HepG2 (cell line): ENCODE measurements at regions not wholly inside any gene's neighbourhood (a gene's known extent, or its start where the extent isn't known, plus 50 kb on each side); places are given as distances from the start of the nearest gene placed in this dataset.

Experiments used
- ATAC-seq: fragments of 200-7000 bp; cut with Tn5 transposase; 3 replicates; pipeline ENCODE4 v1.9.1; 2020; ENCODE audit warnings: mild to moderate bottlenecking, moderate library complexity
- BruUV-seq: library from RNA; stranded (reverse); fragments of 400-500 nt; replicated peaks from 2 replicates; lab custom pipeline; 2021; lab: Mats Ljungman, UMichigan
- CTCF ChIA-PET: fragments of 300-600 bp; formaldehyde crosslinking; extraction: SDS; loops from one replicate; lab custom pipeline; 2021; ENCODE audit warnings: low total read pairs, inconsistent platforms, low intra/inter-chr PET ratio; lab: Yijun Ruan, JAX
- POLR2A ChIA-PET: fragments of 350-600 bp; sonication (Branson Sonifier 250); formaldehyde crosslinking; loops from one replicate; lab custom pipeline; 2020; ENCODE audit warnings: antibody characterized with exemption, inconsistent platforms; lab: Yijun Ruan, JAX
- DNase-seq: peaks from one replicate; pipeline ENCODE4 v3.0.0-alpha.2; 2015; ENCODE audit warnings: low spot score
- FAIRE-seq: peaks from 3 replicates; lab custom pipeline; 2011; peaks lifted over from hg19 to GRCh38; lab: Jason Lieb, UNC
- H2AFZ ChIP-seq: one replicate; pipeline ENCODE4 v1.6.1; 2011; ENCODE audit warnings: low read length, inconsistent platforms
- H3K27ac ChIP-seq: fragments of 300-600 bp; 3 replicates; pipeline ENCODE4 v1.8.0; 2011; ENCODE audit warnings: mixed run types, mild to moderate bottlenecking, mixed read lengths, low read length, inconsistent platforms; ENCODE audit not compliant: insufficient read depth; ENCODE audit errors: extremely low read length
- H3K27me3 ChIP-seq, 2 experiments: fragments of 200-600 bp in 1 of 2; 2 replicates in 1 of 2; 3 replicates in 1 of 2; pipeline versions ENCODE4 v1.6.0 to v1.8.0; 2011; ENCODE audit warnings: low read length in 2 of 2, mild to moderate bottlenecking in 2 of 2, moderate library complexity in 2 of 2, inconsistent platforms in 1 of 2; ENCODE audit not compliant: insufficient read depth in 2 of 2, control insufficient read depth in 1 of 2
- H3K36me3 ChIP-seq, 2 experiments: fragments of 200-600 bp in 1 of 2; replicated peaks in 1 of 2; 2 replicates in 1 of 2; 3 replicates in 1 of 2; pipeline versions ENCODE4 v1.5.1 to v1.8.0; 2011; ENCODE audit warnings: low read length in 2 of 2, inconsistent platforms in 1 of 2; ENCODE audit not compliant: insufficient read depth in 2 of 2, control insufficient read depth in 1 of 2
- H3K4me1 ChIP-seq: 2 replicates; pipeline ENCODE4 v1.5.1; 2012; ENCODE audit warnings: low read length, inconsistent platforms; ENCODE audit not compliant: insufficient read depth
- H3K4me2 ChIP-seq: 2 replicates; pipeline ENCODE4 v1.6.0; 2011; ENCODE audit warnings: low read depth, low read length, inconsistent platforms
- H3K4me3 ChIP-seq, 3 experiments: fragments of 200-600 bp in 1 of 3; sonication (generic), shearing (Covaris generic) in 1 of 3; replicated peaks in 1 of 3; 2 replicates each; pipeline ENCODE4 v1.5.1; 2011 to 2016; ENCODE audit warnings: low read length in 3 of 3, inconsistent platforms in 2 of 3, low read depth in 2 of 3, mild to moderate bottlenecking in 2 of 3, control low read depth in 1 of 3, mixed read lengths in 1 of 3; ENCODE audit not compliant: insufficient read depth in 1 of 3
- H3K79me2 ChIP-seq: one replicate; pipeline ENCODE4 v1.6.1; 2011; ENCODE audit warnings: low read length, inconsistent platforms; ENCODE audit not compliant: insufficient read depth
- H3K9ac ChIP-seq: 2 replicates; pipeline ENCODE4 v1.6.0; 2011; ENCODE audit warnings: mild to moderate bottlenecking, low read depth, low read length, inconsistent platforms; ENCODE audit not compliant: insufficient read depth
- H3K9me3 ChIP-seq: 2 replicates; pipeline ENCODE4 v1.5.1; 2012; ENCODE audit warnings: mild to moderate bottlenecking, low read length
- H4K20me1 ChIP-seq: 2 replicates; pipeline ENCODE4 v1.6.0; 2011; ENCODE audit warnings: inconsistent platforms, mild to moderate bottlenecking, low read length, moderate library complexity; ENCODE audit not compliant: insufficient read depth
- ATF4 ChIP-seq, 2 experiments: fragments of 450-650 bp in 1 of 2; sonication (generic) in 1 of 2; formaldehyde crosslinking; IDR thresholded peaks; 2 replicates each; pipeline versions ENCODE4 v1.5.0 to v1.8.0; 2020 to 2022; ENCODE audit warnings: mild to moderate bottlenecking in 1 of 2, missing genetic modification reagents in 1 of 2
- FOXA1 ChIP-seq, 2 experiments: fragments of 450-650 bp in 1 of 2; sonication (generic) in 1 of 2; formaldehyde crosslinking in 1 of 2; IDR thresholded peaks; 2 replicates each; pipeline versions ENCODE4 v1.4.0 to v1.6.1; 2016 to 2020; ENCODE audit warnings: missing genetic modification reagents in 1 of 2
- FOXJ3 ChIP-seq: sonication (generic); formaldehyde crosslinking; IDR thresholded peaks from 2 replicates; pipeline ENCODE4 v1.4.0; 2020; ENCODE audit warnings: missing genetic modification reagents, mild to moderate bottlenecking, borderline replicate concordance
- PRDM15 ChIP-seq: sonication (generic); formaldehyde crosslinking; IDR thresholded peaks from 2 replicates; pipeline ENCODE4 v1.4.0; 2020; ENCODE audit warnings: missing genetic modification reagents
- SMAD9 ChIP-seq: sonication (generic); formaldehyde crosslinking; IDR thresholded peaks from 2 replicates; pipeline ENCODE4 v1.5.1; 2020; ENCODE audit warnings: mild to moderate bottlenecking, missing genetic modification reagents
- SNRNP70 ChIP-seq: fragments of 200-400 bp; formaldehyde crosslinking; IDR thresholded peaks from 2 replicates; pipeline ENCODE4 v1.6.1; 2017; ENCODE audit warnings: mild to moderate bottlenecking, low read depth, low read length, moderate library complexity
- SPEN ChIP-seq: sonication (generic); formaldehyde crosslinking; IDR thresholded peaks from 2 replicates; pipeline ENCODE4 v1.5.1; 2020; ENCODE audit warnings: low read depth, mild to moderate bottlenecking, missing genetic modification reagents
- ZKSCAN1 ChIP-seq: fragments of 150-350 bp; IDR thresholded peaks from 2 replicates; pipeline ENCODE4 v1.6.1; 2014; ENCODE audit warnings: low read length
- ZNF432 ChIP-seq: sonication (generic); formaldehyde crosslinking; IDR thresholded peaks from 2 replicates; pipeline ENCODE4 v1.5.0; 2020; ENCODE audit warnings: missing genetic modification reagents, mild to moderate bottlenecking, borderline replicate concordance
- ZNF44 ChIP-seq: sonication (generic); formaldehyde crosslinking; IDR thresholded peaks from 2 replicates; pipeline ENCODE4 v1.5.1; 2020; ENCODE audit warnings: mild to moderate bottlenecking, missing genetic modification reagents
- ZNF775 ChIP-seq: sonication (generic); formaldehyde crosslinking; IDR thresholded peaks from 2 replicates; pipeline ENCODE4 v1.4.0; 2020; ENCODE audit warnings: missing genetic modification reagents, mild to moderate bottlenecking, moderate library complexity, borderline replicate concordance
- WGBS: methylation state at CpG from one replicate; pipeline ENCODE4 v1.1.6; 2017; ENCODE audit warnings: low lambda C conversion rate; 5-methylcytosine and 5-hydroxymethylcytosine counted together
- in situ Hi-C: cut with HindIII; loops from 2 replicates; pipeline ENCODE4 v1.10.0; 2017; ENCODE audit warnings: low pct_unique_long_range_greater_than_20kb; ENCODE audit not compliant: extremely low pct_ligation_motif_present
- intact Hi-C: fragments of 100-400 bp; cut with micrococcal nuclease; formaldehyde crosslinking; loops from one replicate; pipeline ENCODE4 v1.10.0; 2022; ENCODE audit not compliant: unreplicated experiment
- TF ChIP-seq, protein P1 (sequence below): sonication (generic); formaldehyde crosslinking; IDR thresholded peaks from 2 replicates; pipeline ENCODE4 v1.4.0; 2020; ENCODE audit warnings: mild to moderate bottlenecking, low read depth, missing genetic modification reagents

GRCh38 chr2:51490576-51491234, 458.8 kb upstream of the NRXN1 start:
- FAIRE-seq = no peak
- in situ Hi-C loops = no loop called here
- intact Hi-C loops = no loop called here
- TF ChIP-seq SNRNP70 = no peak
- no peak for TF ChIP-seq ZNF44 (CRISPR knock-in tag)
- TF ChIP-seq FOXJ3 (CRISPR knock-in tag) = no peak
- no peak for TF ChIP-seq SMAD9 (CRISPR knock-in tag)
- TF ChIP-seq PRDM15 (CRISPR knock-in tag) = no peak
- no peak for TF ChIP-seq ZKSCAN1
- TF ChIP-seq ZNF432 (CRISPR knock-in tag) = no peak
- TF ChIP-seq ZNF775 (CRISPR knock-in tag) = no peak
- no peak for TF ChIP-seq ATF4 (CRISPR knock-in tag; IDR thresholded peaks at IDR 0.05)
- TF ChIP-seq, protein P1, sequence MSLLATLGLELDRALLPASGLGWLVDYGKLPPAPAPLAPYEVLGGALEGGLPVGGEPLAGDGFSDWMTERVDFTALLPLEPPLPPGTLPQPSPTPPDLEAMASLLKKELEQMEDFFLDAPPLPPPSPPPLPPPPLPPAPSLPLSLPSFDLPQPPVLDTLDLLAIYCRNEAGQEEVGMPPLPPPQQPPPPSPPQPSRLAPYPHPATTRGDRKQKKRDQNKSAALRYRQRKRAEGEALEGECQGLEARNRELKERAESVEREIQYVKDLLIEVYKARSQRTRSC (CRISPR knock-in tag) = no peak
- TF ChIP-seq FOXA1 (IDR thresholded peaks at IDR 0.05) = no peak
- no peak for TF ChIP-seq FOXA1 (CRISPR knock-in tag; IDR thresholded peaks at IDR 0.05)
- TF ChIP-seq SPEN (CRISPR knock-in tag) = no peak

More at GRCh38 chr2:51490576-51491234, 458.8 kb upstream of the NRXN1 start:
- CTCF ChIA-PET = no interaction called here
- no peaks in the 10 kb centered on the region for H3K79me2 ChIP-seq
- no TSS peak for BruUV-seq
- ATAC-seq (no peak), DNase-seq (no peak)
- H3K36me3 ChIP-seq = no peaks in the 10 kb centered on the region
- H2AFZ ChIP-seq = no peak overlapping the region
- no peaks in the 10 kb centered on the region for H3K27me3 ChIP-seq
- 1% methylated on average over 3 of the region's 3 CpGs for WGBS
- no peaks in the 10 kb centered on the region for H3K4me1 ChIP-seq
- H3K4me3 ChIP-seq = no peak overlapping the region
- H3K27ac ChIP-seq = no peak overlapping the region
- peaks cover 47% of the 10 kb centered on the region for H3K9me3 ChIP-seq
- POLR2A ChIA-PET = no interaction called here
- H3K4me2 ChIP-seq = no peak overlapping the region
- no peaks in the 10 kb centered on the region for H4K20me1 ChIP-seq
- no peak overlapping the region for H3K9ac ChIP-seq
